GM19463 (cell line): ENCODE measurements at regions not wholly inside any gene's neighbourhood (a gene's known extent, or its start where the extent isn't known, plus 50 kb on each side); places are given as distances from the start of the nearest gene placed in this dataset.
A peak's percentile ranks its signal among the peaks of the same experiment; 100 is the strongest.
"Not testable (repeated sequence)": the region's sequence is repeated elsewhere in the genome, so short reads cannot be mapped to it uniquely, and the experiment has no call there.

Source experiments
- ATAC-seq: cut with Tn5 transposase; IDR thresholded peaks from one replicate; pipeline ENCODE4 v1.9.1; 2021; ENCODE audit warnings: mild to moderate bottlenecking, moderate library complexity; ENCODE audit not compliant: unreplicated experiment

- no peak for ATAC-seq
Observed at GRCh38 chr15:69704229-69704628, 251.6 kb downstream of the RPLP1 start.

DNA sequence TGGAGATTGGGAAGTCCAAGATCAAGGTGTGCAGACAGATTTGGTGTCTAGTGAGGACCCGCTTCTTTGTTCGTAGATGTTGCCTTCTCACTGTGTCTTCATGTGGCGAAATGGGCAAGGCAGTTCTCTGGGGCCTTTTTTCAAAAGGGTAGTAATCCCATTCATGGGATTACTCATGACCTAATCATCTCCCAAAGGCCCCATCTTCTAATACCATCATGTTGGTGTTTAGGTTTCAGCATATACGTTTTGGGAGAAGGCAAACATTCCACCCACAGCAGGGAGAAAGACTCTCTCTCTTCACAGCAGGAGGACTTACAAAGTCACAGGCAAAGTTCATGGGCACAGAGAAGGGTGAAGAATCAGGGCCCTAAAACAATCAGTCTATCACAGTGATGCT is 252.1 kb downstream of the RPLP1 start:
- no peak for ATAC-seq

DNA sequence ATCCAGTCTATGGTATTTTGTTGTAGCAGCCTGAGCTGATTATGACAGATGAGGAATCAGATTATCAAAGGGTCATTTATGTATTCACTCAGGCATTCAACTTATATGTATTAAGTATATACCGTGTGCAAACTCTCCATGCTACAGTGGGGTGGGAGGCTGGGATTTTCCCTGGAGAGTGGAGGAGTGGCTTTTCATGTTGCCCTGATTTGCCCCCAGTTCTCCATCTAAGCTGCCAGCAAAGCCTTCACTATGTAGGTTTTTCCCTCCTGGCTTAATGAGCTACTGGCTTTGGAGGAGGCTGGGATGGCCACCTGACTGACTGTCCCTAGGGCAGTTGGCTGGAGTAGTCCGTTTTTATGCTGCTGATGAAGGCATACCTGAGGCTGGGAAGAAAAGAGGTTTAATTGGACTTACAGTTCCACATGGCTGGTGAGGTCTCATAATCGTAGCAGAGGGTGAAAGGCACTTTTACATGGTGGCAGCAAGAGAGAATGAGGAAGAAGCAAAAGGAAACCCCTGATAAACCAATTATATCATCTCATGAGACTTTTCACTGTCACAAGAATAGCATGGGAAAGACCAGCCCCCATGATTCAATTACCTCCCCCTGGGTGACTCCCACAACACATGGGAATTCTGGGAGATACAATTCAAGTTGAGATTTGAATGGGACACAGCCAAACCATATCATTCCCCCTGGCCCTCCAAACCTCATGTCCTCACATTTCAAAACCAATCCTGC is 253.9 kb downstream of the RPLP1 start:
- ATAC-seq = no peak

- ATAC-seq = not testable (repeated sequence)
Observed at GRCh38 chr15:69707241-69707640, 254.6 kb downstream of the RPLP1 start.

GRCh38 chr15:69708436-69709122 is 256.0 kb downstream of the RPLP1 start:
- not testable (repeated sequence) for ATAC-seq

- no peak for ATAC-seq
Observed at GRCh38 chr15:69712991-69713390, 260.4 kb downstream of the RPLP1 start.

- peak; percentile 84 for ATAC-seq
Observed at GRCh38 chr15:69713726-69714559, 261.3 kb downstream of the RPLP1 start.

DNA sequence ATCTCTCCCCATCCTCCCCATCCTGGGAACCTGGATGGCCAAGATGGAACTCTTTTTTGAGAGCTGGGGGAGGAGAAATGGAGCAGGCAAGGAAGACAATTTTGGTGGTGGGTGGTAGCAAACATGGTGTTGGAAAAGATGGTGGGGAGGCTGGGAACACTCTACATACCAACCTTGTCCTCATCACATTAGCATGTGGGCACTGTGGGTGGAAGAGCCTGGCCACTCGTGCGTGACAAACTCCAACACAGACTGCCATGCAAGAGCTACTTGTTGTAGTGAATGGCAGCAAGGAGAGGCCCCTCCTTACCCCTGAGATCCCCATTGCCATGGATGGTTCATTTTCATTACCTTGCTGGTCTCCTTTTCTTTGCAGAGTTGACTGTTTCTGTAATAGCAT is 262.6 kb downstream of the RPLP1 start:
- ATAC-seq = no peak

DNA sequence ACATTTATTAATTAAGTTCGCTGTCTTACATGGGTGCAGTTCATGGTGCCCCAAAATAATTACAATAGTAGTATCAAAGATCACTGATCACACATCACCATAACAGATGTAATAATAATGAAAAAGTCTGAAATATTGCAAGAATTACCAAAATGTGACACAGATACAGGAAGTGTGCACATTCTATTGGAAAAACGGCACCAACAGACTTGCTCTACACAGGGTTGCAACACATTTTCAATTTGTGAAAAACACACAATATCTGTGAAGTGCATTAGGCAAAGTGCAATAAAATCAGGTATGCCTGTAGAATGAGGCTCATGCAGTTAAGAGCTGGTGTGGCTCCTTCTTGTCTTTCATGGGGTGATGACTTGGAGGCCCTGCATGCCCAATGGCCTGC is 265.8 kb downstream of the RPLP1 start:
- ATAC-seq = no peak

DNA sequence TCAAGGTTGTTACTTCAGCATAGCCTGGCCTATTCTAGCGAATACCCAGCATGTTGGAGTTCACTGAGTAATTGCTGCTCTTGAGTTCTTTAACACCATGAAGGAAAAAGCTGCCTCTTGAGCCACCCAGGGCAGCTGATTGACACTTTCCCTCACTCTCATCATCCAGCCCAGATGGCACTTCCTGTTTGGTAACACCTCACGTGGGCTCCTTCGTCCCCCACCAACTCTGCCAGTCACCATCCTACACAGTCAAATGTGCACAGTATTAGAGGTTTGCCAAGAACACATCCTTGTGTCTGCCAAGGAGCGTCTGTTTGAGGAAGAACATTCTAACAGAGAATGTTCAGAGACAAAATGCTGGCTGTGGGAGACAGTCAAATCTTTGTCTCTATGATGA is 266.3 kb downstream of the RPLP1 start:
- ATAC-seq = no peak

DNA sequence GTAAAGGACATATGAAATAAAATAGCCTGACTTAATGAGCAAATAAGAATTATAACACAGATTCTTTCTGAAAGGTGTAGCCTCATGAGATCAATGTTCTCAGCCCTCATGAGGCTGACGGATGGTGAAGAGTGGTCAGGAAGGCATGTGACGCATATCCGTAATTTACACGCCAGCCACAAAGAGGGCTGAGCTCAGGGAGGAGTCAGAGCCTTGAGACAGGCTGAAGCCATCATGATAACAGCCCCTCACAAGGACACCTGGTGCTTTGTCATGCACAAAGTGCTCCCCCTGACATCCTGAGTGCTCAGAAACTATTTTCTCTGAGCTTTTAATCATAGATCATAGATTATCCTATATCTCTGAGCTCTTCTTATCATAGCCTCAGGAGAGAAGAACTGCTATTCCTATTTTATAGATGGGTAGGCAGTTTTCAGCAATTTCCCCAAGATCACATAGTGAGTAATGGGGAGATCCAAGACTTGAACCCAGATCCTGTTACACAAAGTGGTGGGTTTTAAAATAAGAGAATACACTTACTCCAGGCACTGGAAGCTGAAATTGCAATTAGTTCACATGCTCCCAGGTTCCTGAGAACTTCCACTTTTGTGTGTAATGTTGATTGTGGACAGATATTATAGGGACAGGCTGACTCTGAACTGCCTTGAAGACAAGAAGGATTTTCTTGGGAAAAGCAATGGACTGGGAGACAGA is 267.1 kb downstream of the RPLP1 start:
- ATAC-seq = peak; percentile 54

- no peak for ATAC-seq
Observed at GRCh38 chr15:69720536-69720935, 267.9 kb downstream of the RPLP1 start.

GRCh38 chr15:69722924-69723323 is 270.3 kb downstream of the RPLP1 start:
- no peak for ATAC-seq

- no peak for ATAC-seq
Observed at GRCh38 chr15:69723404-69724096, 270.9 kb downstream of the RPLP1 start.

GRCh38 chr15:69724333-69724732 is 271.7 kb downstream of the RPLP1 start:
- ATAC-seq = no peak

DNA sequence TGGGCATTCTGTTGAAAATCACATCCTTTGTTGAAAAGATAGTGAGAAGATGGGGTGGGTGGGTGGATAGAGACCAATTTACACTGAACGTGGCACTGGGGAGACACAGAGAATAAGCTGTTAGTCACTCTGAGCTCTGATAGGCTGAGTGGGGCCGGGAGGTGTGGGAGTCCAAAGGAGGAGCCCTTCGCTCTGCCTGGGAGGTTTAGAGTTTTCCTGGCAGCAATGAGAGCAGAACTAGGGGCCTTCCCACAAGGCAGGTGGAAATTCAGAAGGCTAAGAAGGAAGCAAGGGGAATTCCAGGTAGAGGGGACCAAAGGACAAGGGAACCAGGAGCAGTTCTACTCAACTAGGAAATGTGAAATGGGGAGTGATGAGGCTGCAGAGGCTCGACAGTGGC is 272.7 kb downstream of the RPLP1 start:
- ATAC-seq = no peak

DNA sequence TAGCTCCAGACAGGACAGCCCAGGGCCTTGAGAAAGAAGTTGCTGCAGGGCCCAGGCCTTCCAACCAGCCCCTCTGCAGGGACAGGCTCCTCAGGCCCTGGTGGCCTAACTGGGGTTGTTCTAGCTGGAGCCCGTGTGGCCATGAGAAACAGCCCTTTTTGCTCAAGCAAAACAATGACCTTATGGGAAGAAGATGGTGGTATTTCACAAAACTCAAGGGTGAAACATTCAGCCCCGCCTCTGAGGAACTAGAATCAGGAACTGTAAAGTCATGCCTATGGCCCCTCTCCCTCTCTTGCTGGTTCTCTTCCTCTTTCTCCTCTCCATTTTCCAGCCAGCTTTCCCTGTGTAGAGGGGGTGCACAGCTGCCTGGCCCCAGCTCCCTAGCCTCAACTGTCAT is 273.3 kb downstream of the RPLP1 start:
- ATAC-seq = no peak

DNA sequence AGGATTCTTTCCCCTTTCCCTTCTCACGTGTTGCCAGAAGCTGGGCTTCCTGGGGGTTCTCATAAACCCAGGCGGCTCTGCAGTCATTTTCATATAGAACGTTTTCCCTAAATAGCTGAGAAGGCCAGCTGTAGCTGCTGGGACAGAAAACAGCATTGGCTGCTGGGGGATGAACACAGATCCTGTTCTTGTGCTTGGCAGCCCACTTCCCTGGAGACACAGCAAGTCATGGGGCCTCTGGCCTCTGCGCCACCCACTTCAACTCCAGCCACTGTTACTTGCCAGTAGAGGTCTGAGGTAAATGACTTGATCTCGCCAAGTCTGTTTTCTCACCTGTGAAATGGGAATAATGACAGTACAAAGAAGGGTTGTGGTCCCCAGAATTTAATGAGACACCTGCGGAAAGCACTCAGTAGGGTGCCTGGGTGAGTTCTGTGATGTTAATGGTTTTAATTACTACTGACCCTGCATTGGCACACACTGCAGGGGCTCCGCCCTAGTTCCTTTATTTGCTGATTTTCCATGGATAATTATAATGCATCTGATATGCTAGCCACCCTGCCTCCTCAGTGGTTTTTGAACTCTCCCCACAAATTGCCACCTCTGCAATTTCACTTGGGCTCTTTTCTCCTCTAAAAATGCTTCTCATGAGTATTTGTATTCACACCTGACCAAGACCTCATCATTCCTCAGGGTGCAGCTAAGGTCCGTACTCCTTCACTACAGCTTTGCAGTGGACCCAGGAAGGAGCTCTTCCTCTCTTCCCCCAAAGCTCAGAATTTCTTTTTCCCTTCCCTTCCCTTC is 274.7 kb downstream of the RPLP1 start:
- ATAC-seq = no peak

- ATAC-seq = no peak
Observed at GRCh38 chr15:69729167-69729748, 276.6 kb downstream of the RPLP1 start.
